ENCODE measurements at regions not wholly inside any gene's neighbourhood (a gene's known extent, or its start where the extent isn't known, plus 50 kb on each side); places are given as distances from the start of the nearest gene placed in this dataset.

GRCh38 chrX:131821945-131822622, 201.0 kb upstream of the STK26 start:
- in situ Hi-C loops (cut with MboI; ENCODE audit: low sequenced_read_pairs): no loop called here

- in situ Hi-C loops (cut with MboI; ENCODE audit: low sequenced_read_pairs): loop anchor here (25.0 kb wide), 1 partner anchor 386 kb away; the partner anchor contains the start of gene RAP2C
These were observed 196.5 kb upstream of the STK26 start for GRCh38 chrX:131826572-131826971.

- in situ Hi-C loops (cut with MboI; ENCODE audit: low sequenced_read_pairs): loop anchor here (25.0 kb wide), 1 partner anchor 384 kb away; the partner anchor contains the start of gene RAP2C
These were observed 195.2 kb upstream of the STK26 start for GRCh38 chrX:131827935-131828334.

- in situ Hi-C loops (cut with MboI; ENCODE audit: low sequenced_read_pairs): loop anchor here (25.0 kb wide), 1 partner anchor 384 kb away; the partner anchor contains the start of gene RAP2C
These were observed 194.6 kb upstream of the STK26 start for GRCh38 chrX:131828482-131828881.

- in situ Hi-C loops (cut with MboI; ENCODE audit: low sequenced_read_pairs): loop anchor here (25.0 kb wide), 1 partner anchor 382 kb away; the partner anchor contains the start of gene RAP2C
These were observed 192.5 kb upstream of the STK26 start for GRCh38 chrX:131830400-131831184.

- in situ Hi-C loops (cut with MboI; ENCODE audit: low sequenced_read_pairs): loop anchor here (25.0 kb wide), 1 partner anchor 381 kb away; the partner anchor contains the start of gene RAP2C
These were observed 191.9 kb upstream of the STK26 start for GRCh38 chrX:131831185-131831520.

GRCh38 chrX:131836161-131836560, 186.9 kb upstream of the STK26 start:
- in situ Hi-C loops (cut with MboI; ENCODE audit: low sequenced_read_pairs): loop anchor here (25.0 kb wide), 1 partner anchor 376 kb away; the partner anchor contains the start of gene RAP2C

- in situ Hi-C loops (cut with MboI; ENCODE audit: low sequenced_read_pairs): loop anchor here (25.0 kb wide), 1 partner anchor 375 kb away; the partner anchor contains the start of gene RAP2C
These were observed 185.8 kb upstream of the STK26 start for GRCh38 chrX:131837325-131837724.

- in situ Hi-C loops (cut with MboI; ENCODE audit: low sequenced_read_pairs): loop anchor here (25.0 kb wide), 1 partner anchor 371 kb away; the partner anchor contains the start of gene RAP2C
These were observed 182.2 kb upstream of the STK26 start for GRCh38 chrX:131840799-131841495.

- in situ Hi-C loops (cut with MboI; ENCODE audit: low sequenced_read_pairs): loop anchor here (25.0 kb wide), 1 partner anchor 371 kb away; the partner anchor contains the start of gene RAP2C
These were observed 181.3 kb upstream of the STK26 start for GRCh38 chrX:131841496-131842437.

GRCh38 chrX:131843987-131844386, 179.1 kb upstream of the STK26 start:
- in situ Hi-C loops (cut with MboI; ENCODE audit: low sequenced_read_pairs): loop anchor here (25.0 kb wide), 1 partner anchor 368 kb away; the partner anchor contains the start of gene RAP2C

- in situ Hi-C loops (cut with MboI; ENCODE audit: low sequenced_read_pairs): loop anchor here (25.0 kb wide), 1 partner anchor 367 kb away; the partner anchor contains the start of gene RAP2C
These were observed 177.9 kb upstream of the STK26 start for GRCh38 chrX:131845201-131845600.

- in situ Hi-C loops (cut with MboI; ENCODE audit: low sequenced_read_pairs): loop anchor here (25.0 kb wide), 1 partner anchor 367 kb away; the partner anchor contains the start of gene RAP2C
These were observed 177.3 kb upstream of the STK26 start for GRCh38 chrX:131845771-131846170.

- in situ Hi-C loops (cut with MboI; ENCODE audit: low sequenced_read_pairs): loop anchor here (25.0 kb wide), 2 partner anchors 211 to 761 kb away; no protein-coding TSS in a partner anchor
These were observed 172.1 kb upstream of the STK26 start for GRCh38 chrX:131850964-131851363.

- in situ Hi-C loops (cut with MboI; ENCODE audit: low sequenced_read_pairs): loop anchor here (25.0 kb wide), 2 partner anchors 209 to 759 kb away; no protein-coding TSS in a partner anchor
These were observed 169.7 kb upstream of the STK26 start for GRCh38 chrX:131853440-131853839.

- in situ Hi-C loops (cut with MboI; ENCODE audit: low sequenced_read_pairs): loop anchor here (25.0 kb wide), 2 partner anchors 208 to 758 kb away; no protein-coding TSS in a partner anchor
These were observed 168.5 kb upstream of the STK26 start for GRCh38 chrX:131854581-131854980.

GRCh38 chrX:131861088-131861787, 161.9 kb upstream of the STK26 start:
- in situ Hi-C loops (cut with MboI; ENCODE audit: low sequenced_read_pairs): loop anchor here (25.0 kb wide), 2 partner anchors 201 to 751 kb away; no protein-coding TSS in a partner anchor

- in situ Hi-C loops (cut with MboI; ENCODE audit: low sequenced_read_pairs): loop anchor here (25.0 kb wide), 2 partner anchors 200 to 750 kb away; no protein-coding TSS in a partner anchor
These were observed 160.8 kb upstream of the STK26 start for GRCh38 chrX:131862321-131862720.

Measured in HL-60/S4 treated with phorbol 12-myristate 13-acetate at 8.2 ng/mL for 4 days and 3 days (cell line).